Osteoblast (primary cell): ENCODE measurements at regions not wholly inside any gene's neighbourhood (a gene's known extent, or its start where the extent isn't known, plus 50 kb on each side); places are given as distances from the start of the nearest gene placed in this dataset.

Source experiments
- DNase-seq: peaks from one replicate; pipeline ENCODE4 v3.0.0; 2011; ENCODE audit warnings: low spot score, mixed read lengths; ENCODE audit not compliant: insufficient read length; ENCODE audit errors: missing footprints
- H2AFZ ChIP-seq: 2 replicates; pipeline ENCODE4 v1.6.0; 2011; ENCODE audit warnings: mild to moderate bottlenecking, low read length
- H3K27ac ChIP-seq: 2 replicates; pipeline ENCODE4 v1.5.1; 2011; ENCODE audit warnings: mild to moderate bottlenecking, low read depth, low read length, moderate library complexity
- H3K27me3 ChIP-seq: 2 replicates; pipeline ENCODE4 v1.6.0; 2012; ENCODE audit warnings: mild to moderate bottlenecking, control low read depth, inconsistent platforms, low read length, moderate library complexity; ENCODE audit not compliant: insufficient read depth
- H3K36me3 ChIP-seq: 2 replicates; pipeline ENCODE4 v1.5.1; 2011; ENCODE audit warnings: mild to moderate bottlenecking, low read length, control low read depth, moderate library complexity; ENCODE audit not compliant: insufficient read depth
- H3K4me1 ChIP-seq: 2 replicates; pipeline ENCODE4 v1.5.1; 2011; ENCODE audit warnings: mild to moderate bottlenecking, low read length, control low read depth, moderate library complexity; ENCODE audit not compliant: insufficient read depth
- H3K4me2 ChIP-seq: 2 replicates; pipeline ENCODE4 v1.6.0; 2011; ENCODE audit warnings: mild to moderate bottlenecking, low read length; ENCODE audit not compliant: insufficient read depth
- H3K4me3 ChIP-seq: fragments of 200-600 bp; sonication (generic); 3 replicates; pipeline ENCODE4 v1.5.1; 2012; ENCODE audit warnings: mild to moderate bottlenecking, low read length, inconsistent platforms; ENCODE audit not compliant: insufficient read depth
- H3K79me2 ChIP-seq: 2 replicates; pipeline ENCODE4 v1.6.0; 2012; ENCODE audit warnings: mild to moderate bottlenecking, low read length, control low read depth, inconsistent platforms; ENCODE audit not compliant: insufficient read depth
- H3K9me3 ChIP-seq: 2 replicates; pipeline ENCODE4 v1.5.1; 2011; ENCODE audit warnings: low read depth, low read length, control low read depth
- H4K20me1 ChIP-seq: 2 replicates; pipeline ENCODE4 v1.6.0; 2012; ENCODE audit warnings: mild to moderate bottlenecking, low read length, control low read depth; ENCODE audit not compliant: insufficient read depth
- TF ChIP-seq, protein P1 (sequence below): IDR thresholded peaks from 2 replicates; pipeline ENCODE4 v1.5.1; 2011; ENCODE audit warnings: mild to moderate bottlenecking, low read depth, low read length, moderate library complexity; ENCODE audit errors: extremely low read depth

GRCh38 chr9:129338724-129339430, 160.8 kb upstream of the IER5L start:
- Histone ChIP-seq H3K36me3 (peaks cover 5% of the 10 kb centered on the region), H3K27ac (peak overlapping the region; percentile 4), H3K79me2 (no peaks in the 10 kb centered on the region), H2AFZ (peak overlapping the region; percentile 24), H3K9me3 (no peaks in the 10 kb centered on the region), H3K4me1 (peaks cover 48% of the 10 kb centered on the region), H3K27me3 (no peaks in the 10 kb centered on the region), H3K4me3 (no peak overlapping the region), H4K20me1 (no peaks in the 10 kb centered on the region), H3K4me2 (peak overlapping the region; percentile 2)
- peak; percentile 86 for DNase-seq
- TF ChIP-seq, protein P1, sequence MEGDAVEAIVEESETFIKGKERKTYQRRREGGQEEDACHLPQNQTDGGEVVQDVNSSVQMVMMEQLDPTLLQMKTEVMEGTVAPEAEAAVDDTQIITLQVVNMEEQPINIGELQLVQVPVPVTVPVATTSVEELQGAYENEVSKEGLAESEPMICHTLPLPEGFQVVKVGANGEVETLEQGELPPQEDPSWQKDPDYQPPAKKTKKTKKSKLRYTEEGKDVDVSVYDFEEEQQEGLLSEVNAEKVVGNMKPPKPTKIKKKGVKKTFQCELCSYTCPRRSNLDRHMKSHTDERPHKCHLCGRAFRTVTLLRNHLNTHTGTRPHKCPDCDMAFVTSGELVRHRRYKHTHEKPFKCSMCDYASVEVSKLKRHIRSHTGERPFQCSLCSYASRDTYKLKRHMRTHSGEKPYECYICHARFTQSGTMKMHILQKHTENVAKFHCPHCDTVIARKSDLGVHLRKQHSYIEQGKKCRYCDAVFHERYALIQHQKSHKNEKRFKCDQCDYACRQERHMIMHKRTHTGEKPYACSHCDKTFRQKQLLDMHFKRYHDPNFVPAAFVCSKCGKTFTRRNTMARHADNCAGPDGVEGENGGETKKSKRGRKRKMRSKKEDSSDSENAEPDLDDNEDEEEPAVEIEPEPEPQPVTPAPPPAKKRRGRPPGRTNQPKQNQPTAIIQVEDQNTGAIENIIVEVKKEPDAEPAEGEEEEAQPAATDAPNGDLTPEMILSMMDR = no peak

- H3K27me3 ChIP-seq = no peaks in the 10 kb centered on the region
- TF ChIP-seq, protein P1 = no peak
- no peak for DNase-seq
- H3K4me2 ChIP-seq = peak overlapping the region; percentile 77
- H3K36me3 ChIP-seq = peaks cover 5% of the 10 kb centered on the region
- H4K20me1 ChIP-seq = no peaks in the 10 kb centered on the region
- H3K4me1 ChIP-seq = peaks cover 54% of the 10 kb centered on the region
- H3K79me2 ChIP-seq = no peaks in the 10 kb centered on the region
- H3K9me3 ChIP-seq = no peaks in the 10 kb centered on the region
- peak overlapping the region; percentile 63 for H3K4me3 ChIP-seq
- H3K27ac ChIP-seq = peak overlapping the region; percentile 0
- H2AFZ ChIP-seq = peak overlapping the region; percentile 42
Measured at GRCh38 chr9:129337336-129338140, 159.5 kb upstream of the IER5L start.

DNA sequence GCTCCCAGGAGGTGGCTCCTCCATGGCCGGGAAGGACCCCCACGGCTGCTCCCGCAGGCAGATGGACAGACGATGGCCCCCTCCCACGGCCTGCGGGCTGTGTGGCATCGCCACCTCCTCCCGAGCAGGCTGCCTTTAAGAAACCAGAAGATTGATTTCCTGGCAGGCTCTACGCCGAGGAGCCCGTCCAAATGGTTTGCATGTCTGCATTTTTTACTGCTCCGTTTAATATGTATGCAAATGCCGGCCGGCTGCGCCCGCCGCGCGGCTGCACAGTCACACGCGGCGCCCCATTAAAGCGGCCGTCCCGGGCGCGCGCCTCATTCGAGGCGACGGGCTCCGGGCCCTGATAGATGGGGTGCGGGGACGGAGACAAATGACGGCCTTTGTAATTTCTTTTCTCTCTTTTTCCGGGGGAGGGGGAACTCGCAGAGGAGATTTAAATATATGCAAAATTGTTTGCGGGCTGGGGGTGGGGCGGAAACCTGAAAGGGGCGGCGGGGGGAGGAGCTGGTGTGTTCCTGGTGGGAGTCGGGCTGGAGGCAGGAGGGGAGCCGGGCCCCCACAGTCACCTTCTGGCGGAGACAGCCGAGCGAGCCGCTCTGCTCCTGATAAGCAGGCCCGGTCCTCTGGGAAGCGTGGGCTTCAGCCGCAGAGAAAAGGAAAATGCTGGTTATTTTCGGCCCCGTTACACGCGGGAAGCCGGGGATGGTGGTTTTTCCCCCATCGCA, 158.7 kb upstream of the IER5L start:
- Histone ChIP-seq H3K36me3 (peaks cover 3% of the 10 kb centered on the region), H3K4me2 (peak overlapping the region; percentile 77), H2AFZ (peak overlapping the region; percentile 67), H3K9me3 (no peaks in the 10 kb centered on the region), H3K4me3 (peak overlapping the region; percentile 63), H3K27me3 (no peaks in the 10 kb centered on the region), H3K4me1 (peaks cover 59% of the 10 kb centered on the region), H4K20me1 (no peaks in the 10 kb centered on the region), H3K79me2 (no peaks in the 10 kb centered on the region), H3K27ac (peak overlapping the region; percentile 55)
- TF ChIP-seq, protein P1 = no peak
- peak; percentile 71 for DNase-seq

DNA sequence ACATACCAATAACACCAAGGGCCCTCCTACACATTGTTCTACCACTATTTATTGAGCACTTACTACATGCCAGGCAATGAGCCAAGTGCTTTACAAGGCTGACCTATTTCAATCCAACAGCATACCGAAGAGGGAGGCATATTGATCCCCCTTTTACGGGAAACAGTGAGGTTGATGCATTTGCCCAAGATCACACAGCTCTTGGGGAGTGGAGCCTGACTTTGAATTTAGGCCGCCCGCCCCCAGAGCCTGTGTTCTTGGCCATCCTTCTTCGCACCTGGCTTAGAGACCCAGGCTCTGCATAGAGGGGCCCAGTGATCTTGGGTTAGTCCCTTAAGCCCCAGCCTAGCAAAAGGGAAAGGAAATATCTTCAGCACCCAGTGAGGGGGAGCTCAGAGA, 158.1 kb upstream of the IER5L start:
- Histone ChIP-seq H3K27me3 (no peaks in the 10 kb centered on the region), H3K4me3 (peak overlapping the region; percentile 63), H3K9me3 (no peaks in the 10 kb centered on the region), H3K79me2 (no peaks in the 10 kb centered on the region), H4K20me1 (no peaks in the 10 kb centered on the region), H3K27ac (peak overlapping the region; percentile 55), H3K4me1 (peaks cover 59% of the 10 kb centered on the region), H2AFZ (peak overlapping the region; percentile 67), H3K36me3 (no peaks in the 10 kb centered on the region), H3K4me2 (peak overlapping the region; percentile 77)
- TF ChIP-seq, protein P1 = no peak
- DNase-seq = peak; percentile 73
